Uterus (tissue), 2 donors: ENCODE measurements at regions not wholly inside any gene's neighbourhood (a gene's known extent, or its start where the extent isn't known, plus 50 kb on each side); places are given as distances from the start of the nearest gene placed in this dataset.

Experiments used
- CTCF ChIP-seq, 4 experiments: fragments of 200-600 bp in 2 of 4; fragments of 450-650 bp in 2 of 4; sonication (generic) in 2 of 4; IDR thresholded peaks; one replicate each; pipeline ENCODE4 v1.5.1; 2016 to 2019; ENCODE audit warnings: antibody characterized with exemption in 4 of 4, mild to moderate bottlenecking in 2 of 4, moderate library complexity in 1 of 4
- POLR2A ChIP-seq, 2 donors: fragments of 450-650 bp; IDR thresholded peaks; one replicate each; pipeline ENCODE4 v1.6.1; 2016; ENCODE audit warnings: antibody characterized with exemption in 2 of 2, mild to moderate bottlenecking in 1 of 2, moderate library complexity in 1 of 2

GRCh38 chr18:77762642-77763041, 513.0 kb downstream of the GALR1 start:
- TF ChIP-seq CTCF (IDR thresholded peaks at IDR 0.05) (no peak), POLR2A (IDR thresholded peaks at IDR 0.05) (no peak)
